RCC 7860 (cell line): ENCODE measurements at regions not wholly inside any gene's neighbourhood (a gene's known extent, or its start where the extent isn't known, plus 50 kb on each side); places are given as distances from the start of the nearest gene placed in this dataset.

Experiments
- DNase-seq: peaks from one replicate; pipeline ENCODE4 v3.0.0-alpha.2; 2015; ENCODE audit warnings: low spot score
- FAIRE-seq: peaks from 2 replicates; lab custom pipeline; 2012; peaks lifted over from hg19 to GRCh38; lab: Jason Lieb, UNC

- DNase-seq (no peak), FAIRE-seq (no peak)
These were observed 228.4 kb upstream of the RAB4A start for GRCh38 chr1:229042482-229042881.

GRCh38 chr1:229043115-229043514 lies 227.8 kb upstream of the RAB4A start:
- DNase-seq: no peak
- FAIRE-seq: no peak

GRCh38 chr1:229046251-229046853 lies 224.6 kb upstream of the RAB4A start:
- no peak for FAIRE-seq
- no peak for DNase-seq

GRCh38 chr1:229047161-229047839 lies 223.6 kb upstream of the RAB4A start:
- FAIRE-seq (no peak), DNase-seq (no peak)

- FAIRE-seq (no peak), DNase-seq (no peak)
These were observed 222.9 kb upstream of the RAB4A start for GRCh38 chr1:229047840-229048620.

GRCh38 chr1:229048896-229049295 lies 222.0 kb upstream of the RAB4A start:
- FAIRE-seq (no peak), DNase-seq (no peak)

- FAIRE-seq (no peak), DNase-seq (no peak)
These were observed 214.9 kb upstream of the RAB4A start for GRCh38 chr1:229056046-229056445.

- FAIRE-seq (no peak), DNase-seq (no peak)
These were observed 212.8 kb upstream of the RAB4A start for GRCh38 chr1:229058111-229058561.

GRCh38 chr1:229058729-229059128 lies 212.2 kb upstream of the RAB4A start:
- no peak for DNase-seq

GRCh38 chr1:229059671-229060539 lies 211.0 kb upstream of the RAB4A start:
- FAIRE-seq (no peak), DNase-seq (no peak)

More at GRCh38 chr1:229058729-229059128, 212.2 kb upstream of the RAB4A start:
- no peak for FAIRE-seq

GRCh38 chr1:229062135-229062534 lies 208.8 kb upstream of the RAB4A start:
- FAIRE-seq: no peak
- DNase-seq: no peak

- FAIRE-seq (no peak), DNase-seq (no peak)
These were observed 207.6 kb upstream of the RAB4A start for GRCh38 chr1:229063154-229063773.

GRCh38 chr1:229064320-229065168 lies 206.4 kb upstream of the RAB4A start:
- no peak for DNase-seq
- no peak for FAIRE-seq

GRCh38 chr1:229065613-229066012 lies 205.3 kb upstream of the RAB4A start:
- no peak for FAIRE-seq

GRCh38 chr1:229066591-229066990 lies 204.3 kb upstream of the RAB4A start:
- no peak for DNase-seq
- no peak for FAIRE-seq

More at GRCh38 chr1:229065613-229066012, 205.3 kb upstream of the RAB4A start:
- DNase-seq: no peak

- FAIRE-seq (no peak), DNase-seq (no peak)
These were observed 203.4 kb upstream of the RAB4A start for GRCh38 chr1:229067546-229067945.

- no peak for DNase-seq
- FAIRE-seq: no peak
These were observed 202.5 kb upstream of the RAB4A start for GRCh38 chr1:229068270-229068987.

- no peak for DNase-seq
- no peak for FAIRE-seq
These were observed 201.7 kb upstream of the RAB4A start for GRCh38 chr1:229069176-229069575.

GRCh38 chr1:229070168-229070567 lies 200.7 kb upstream of the RAB4A start:
- peak; percentile 48 for DNase-seq
- FAIRE-seq: no peak
